NK-92 treated with Interleukin-12 subunit alpha and Interleukin-12 subunit beta, amount 100 ng/mL, for 24 hours (cell line): ENCODE measurements at regions not wholly inside any gene's neighbourhood (a gene's known extent, or its start where the extent isn't known, plus 50 kb on each side); places are given as distances from the start of the nearest gene placed in this dataset.
"Not testable (repeated sequence)": the region's sequence is repeated elsewhere in the genome, so short reads cannot be mapped to it uniquely, and the experiment has no call there.

Experiments used
- DNase-seq: peaks from one replicate; lab custom pipeline; 2025; lab: John Stamatoyannopoulos, UW

DNA sequence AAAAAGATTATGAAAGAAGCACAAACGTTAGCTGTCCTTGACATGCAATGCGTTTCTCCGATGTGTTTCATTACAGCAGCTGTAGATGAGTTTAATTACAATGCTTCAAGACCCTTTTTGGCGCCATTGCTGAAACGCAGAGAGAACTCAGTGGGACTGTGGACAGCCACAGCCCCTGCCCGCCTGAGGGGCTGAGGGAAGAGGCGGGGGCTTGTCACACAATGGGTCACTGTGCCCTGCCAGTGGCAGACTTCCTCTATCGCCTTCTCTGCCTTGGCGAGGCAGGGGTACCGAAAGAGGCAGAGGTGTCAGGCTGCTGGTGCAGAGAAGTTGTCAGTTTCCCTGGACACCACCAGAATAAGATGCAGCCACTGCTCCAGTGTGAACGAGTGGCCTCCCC is 252.0 kb downstream of the NR2F2 start:
- no peak for DNase-seq

DNA sequence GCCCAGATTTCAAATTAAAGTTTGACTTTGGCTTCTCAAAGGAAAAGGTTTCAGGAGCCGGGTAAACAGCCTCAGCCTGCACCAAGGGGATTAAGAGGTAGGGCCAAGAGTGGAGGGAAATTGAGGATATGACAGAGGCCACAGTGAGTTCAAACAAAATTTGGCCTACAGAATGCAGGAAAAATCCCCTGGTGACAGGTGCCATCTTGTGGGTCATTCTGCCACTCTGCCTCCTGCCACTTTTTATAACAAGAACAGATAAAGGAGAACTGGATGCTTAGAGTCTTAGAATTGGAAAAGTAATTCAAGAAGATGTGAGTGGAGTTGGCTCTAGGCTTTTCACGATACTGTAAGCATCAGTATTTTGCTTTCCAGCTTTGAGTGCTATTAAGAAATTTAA is 253.2 kb downstream of the NR2F2 start:
- DNase-seq = no peak

DNA sequence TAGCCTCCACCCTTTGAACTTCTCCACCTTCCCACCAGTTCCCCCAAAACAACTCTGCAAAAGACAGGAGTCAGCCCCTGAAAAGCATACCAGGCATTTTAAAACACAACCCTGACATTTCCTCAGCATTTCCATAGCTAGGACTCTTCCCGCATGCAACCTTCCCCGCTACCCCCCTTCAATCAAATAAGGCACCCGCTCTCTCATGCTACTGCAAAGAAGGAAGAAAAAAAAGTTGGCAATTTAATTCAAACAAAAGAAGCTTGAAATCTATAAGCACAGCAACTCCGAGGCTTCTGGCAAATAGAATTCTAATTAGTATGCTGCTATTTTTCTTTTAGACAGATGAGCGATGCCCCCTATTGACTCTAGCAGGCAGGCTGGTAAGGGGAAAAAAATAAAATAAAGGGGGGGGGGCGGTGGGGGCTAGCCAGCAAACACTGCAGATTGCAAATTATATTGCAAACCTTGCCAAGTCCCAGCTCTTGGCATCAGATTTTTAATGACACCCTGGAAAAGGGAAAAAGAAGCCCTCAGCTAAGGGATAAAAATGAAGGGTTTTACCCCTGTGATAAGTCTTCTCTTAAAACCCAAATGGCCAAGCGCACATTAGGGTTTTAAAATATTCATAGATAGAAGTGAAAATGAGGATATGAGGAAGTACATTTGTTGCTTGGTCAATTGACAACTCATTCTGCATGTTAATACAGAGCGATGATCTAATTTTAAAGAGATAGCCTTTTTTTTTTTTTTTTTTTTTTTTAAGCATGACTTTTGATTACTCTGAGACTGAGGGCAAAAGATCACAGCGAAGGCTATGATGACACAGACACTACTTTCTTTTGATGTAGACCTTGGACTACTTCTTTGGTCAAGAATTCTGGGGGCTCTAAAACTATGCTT is 255.2 kb downstream of the NR2F2 start:
- DNase-seq = no peak

DNA sequence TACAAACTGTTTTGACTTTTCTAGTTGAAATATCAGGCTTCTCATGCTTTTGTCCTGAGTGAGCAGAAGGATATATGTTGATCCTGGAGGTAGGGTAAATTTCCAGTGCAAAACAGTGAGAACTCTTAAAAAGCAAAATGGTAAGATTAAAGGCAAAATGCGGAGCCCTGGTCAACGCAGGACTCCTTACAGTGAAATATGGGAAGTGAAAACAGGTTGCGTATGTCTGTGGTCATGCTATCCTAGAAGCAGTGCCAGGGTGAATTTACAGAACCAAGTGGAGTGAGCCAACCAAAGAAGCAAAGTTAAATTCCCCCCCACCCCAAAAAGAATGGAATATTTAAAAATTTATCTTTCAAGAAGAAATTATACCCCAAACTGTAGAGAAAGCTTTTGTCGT is 256.4 kb downstream of the NR2F2 start:
- no peak for DNase-seq

DNA sequence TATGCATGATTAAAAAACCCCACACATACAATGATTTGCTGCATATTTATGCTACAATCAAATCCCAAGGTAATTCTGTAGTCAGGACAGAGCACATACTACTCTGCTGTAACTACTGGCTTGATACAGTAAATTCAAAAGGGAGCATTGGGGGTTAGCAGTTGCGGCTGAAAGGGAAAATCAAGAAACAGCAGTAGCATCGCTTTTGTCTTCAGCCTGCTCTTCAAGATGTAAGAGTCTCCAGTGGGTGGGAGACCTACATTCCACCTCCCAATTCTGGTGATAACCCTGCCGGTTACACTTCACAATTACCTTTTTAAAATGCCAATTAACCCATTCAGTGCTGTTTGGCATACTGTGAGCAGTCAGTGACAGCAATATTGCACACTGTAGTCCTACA is 259.4 kb downstream of the NR2F2 start:
- no peak for DNase-seq

DNA sequence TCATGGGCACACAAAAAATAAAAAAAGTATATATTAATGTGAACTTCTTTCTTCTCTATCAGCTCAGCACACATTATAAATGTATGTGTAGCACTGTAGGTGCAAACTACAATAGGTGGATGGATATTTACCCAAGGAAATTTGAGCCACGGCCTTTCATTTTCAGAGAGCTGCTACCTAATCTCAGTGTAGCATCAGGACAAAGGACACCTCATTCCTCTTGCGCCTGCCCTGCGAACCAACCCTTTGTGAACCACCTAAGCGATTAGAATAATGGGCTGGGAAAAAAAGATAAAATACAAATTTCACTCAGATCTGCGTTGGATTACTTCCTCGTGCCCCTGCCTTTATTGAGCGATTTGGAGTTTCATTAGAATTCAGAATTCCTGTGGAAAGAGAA is 263.2 kb downstream of the NR2F2 start:
- DNase-seq = no peak

DNA sequence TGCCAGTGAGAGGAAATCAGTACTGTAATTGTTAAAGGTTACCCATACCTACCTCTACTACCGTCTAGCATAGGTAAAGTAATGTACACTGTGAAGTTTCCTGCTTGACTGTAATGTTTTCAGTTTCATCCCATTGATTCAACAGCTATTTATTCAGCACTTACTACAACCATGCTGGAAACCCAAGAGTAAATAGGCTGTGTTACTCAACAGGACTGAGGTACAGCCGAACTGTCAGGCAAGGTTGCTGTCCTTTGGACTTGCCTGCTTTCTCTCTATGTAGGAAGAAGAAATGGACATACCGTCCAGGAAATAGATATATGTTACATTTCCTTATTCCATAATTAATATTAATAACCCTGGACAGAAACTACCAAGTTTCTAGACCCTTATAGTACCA is 265.5 kb downstream of the NR2F2 start:
- DNase-seq = no peak

DNA sequence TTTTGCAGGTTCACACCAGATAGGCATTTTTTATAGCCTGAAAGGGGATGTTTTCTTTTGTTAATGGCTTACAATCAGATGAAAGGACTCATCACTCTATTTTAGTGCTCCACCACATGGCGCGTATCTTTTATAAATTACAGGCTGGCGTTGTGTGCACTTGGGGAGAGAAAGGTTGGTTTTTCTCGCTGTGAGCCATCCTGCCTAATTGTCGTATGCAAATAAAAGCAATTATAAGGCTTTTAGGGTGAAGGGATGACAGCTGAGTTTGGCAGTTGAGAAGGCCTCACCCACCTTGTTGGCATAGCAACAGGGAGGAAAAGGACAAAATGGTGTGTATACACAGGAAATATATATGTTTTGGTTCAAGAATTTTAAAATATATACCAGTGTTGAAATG is 268.0 kb downstream of the NR2F2 start:
- DNase-seq = no peak

DNA sequence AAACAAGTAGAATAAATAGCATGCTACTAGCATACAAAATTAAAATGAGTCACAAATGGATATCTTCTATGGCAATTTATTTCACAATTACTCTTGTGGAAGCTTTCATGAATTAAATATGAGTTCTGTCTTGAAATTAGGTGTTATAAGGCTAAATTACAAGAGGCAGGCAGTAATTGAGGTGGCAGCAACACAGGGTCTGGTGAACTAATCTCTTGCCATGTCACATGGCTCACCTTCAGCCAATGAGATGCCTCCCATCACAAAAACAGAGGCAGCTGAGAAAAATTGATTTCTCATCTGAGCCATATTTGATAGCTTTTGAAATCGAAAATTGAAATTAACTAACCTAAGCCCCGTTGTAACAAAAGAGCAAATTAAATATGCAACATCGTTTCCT is 268.8 kb downstream of the NR2F2 start:
- DNase-seq = no peak

DNA sequence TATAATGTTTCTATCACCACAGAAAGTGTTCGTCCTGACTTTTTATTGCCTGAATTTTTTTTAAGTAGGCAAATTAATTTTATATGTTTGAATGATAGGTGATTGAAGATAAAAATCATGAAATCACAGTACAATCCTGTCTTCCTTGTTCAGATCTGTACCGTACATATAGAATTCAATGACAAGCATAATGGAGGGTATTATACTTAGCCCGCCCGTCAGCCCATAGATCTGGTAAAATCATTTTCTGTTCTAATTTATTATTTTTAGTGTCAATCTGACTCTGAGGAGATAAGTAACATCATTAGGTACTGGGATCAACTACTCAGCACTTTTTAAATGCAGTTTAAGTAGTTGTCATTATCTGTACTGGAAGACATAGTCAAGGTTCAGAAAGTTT is 269.9 kb downstream of the NR2F2 start:
- DNase-seq = no peak

DNA sequence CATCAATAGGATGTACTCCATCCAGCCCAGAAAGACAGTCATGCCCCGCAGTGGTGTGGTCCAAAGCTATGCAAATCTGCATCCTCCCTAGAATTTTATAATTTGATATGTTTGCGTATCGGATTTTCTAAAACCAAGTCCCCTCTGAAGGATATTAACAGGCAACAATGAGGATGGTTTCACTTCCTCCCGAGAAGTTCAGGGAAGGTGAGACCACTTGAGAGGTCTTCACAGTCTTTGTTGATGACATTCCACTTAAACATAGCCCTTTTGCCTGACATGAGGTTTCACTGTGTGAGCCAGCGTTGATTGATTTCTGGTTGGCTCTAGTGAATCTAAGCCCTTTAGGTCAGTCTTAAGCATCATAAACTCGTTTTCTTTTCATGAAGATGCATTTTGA is 276.1 kb downstream of the NR2F2 start:
- DNase-seq = no peak

DNA sequence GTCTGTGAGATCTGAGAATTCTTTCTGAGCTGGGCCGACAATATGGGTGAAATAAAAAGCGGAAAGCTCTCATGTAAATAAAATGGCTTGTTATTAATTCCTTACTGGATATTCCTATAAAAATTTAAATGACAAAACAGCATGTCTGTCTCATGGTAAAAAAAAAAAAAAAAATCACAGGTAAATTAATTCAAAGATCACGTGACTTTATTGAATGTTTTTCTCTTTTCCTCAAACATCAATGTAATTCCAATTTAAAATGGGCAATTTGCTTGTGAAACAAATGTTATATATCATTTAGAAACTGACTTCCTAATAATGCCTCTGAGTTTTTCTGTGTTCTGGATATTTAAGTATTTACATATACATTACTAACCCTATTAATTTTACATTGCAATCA is 280.3 kb downstream of the NR2F2 start:
- DNase-seq = no peak

DNA sequence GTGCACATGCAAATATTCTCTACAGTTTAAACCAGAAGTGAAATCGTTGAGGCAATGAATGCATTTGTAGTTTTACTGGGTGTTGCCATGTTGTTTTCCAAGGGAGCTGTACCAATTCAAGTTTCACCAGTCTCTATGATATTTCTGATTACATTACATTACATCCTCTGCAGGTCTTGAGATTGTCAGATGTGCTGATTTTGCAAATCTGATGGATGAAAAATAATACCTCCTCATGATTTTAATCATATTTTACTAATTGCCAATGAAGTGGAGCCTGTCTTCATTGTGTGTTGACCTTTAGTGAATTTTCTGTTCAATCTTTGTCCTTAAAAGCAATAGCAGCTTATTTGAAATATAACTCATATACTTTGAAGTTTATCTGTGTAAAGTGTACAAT is 282.4 kb downstream of the NR2F2 start:
- no peak for DNase-seq

DNA sequence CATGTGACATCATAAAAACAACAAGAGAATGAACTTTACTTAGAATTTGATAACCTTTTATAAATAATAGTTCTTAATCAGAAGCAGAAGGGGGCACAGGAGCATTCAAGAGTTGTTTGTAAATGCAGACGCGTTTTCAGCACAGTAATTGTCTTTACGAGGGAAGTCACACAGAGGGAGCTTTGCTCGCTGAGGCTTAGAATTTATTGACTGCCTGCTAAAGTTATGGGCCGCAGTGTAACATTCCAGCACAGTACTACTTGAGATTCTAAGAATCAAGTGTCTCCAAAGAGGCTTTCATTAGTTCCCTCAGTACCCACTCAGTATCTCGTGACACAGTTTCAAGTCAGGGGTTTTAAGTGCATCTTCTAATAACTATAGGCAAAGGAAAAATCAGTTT is 288.7 kb downstream of the NR2F2 start:
- DNase-seq = no peak

DNA sequence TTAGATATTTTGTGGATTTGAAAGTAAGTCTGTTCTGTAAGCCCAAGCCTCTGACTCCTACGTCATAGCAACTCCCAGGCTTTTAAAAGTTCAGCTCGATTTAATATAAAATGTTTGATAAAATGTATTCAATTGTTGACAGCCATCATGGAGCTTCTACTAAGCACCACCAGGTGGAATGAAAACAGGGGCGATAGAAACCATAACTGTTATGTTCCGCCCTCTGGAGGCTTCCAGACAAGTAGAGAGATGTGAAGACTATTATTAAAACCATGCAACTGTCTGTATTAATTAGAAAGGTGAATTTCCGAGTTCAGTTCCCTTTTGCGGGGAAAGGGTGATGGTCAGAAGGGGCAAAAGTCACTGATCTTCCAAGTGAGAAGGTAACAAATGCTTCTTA is 292.2 kb downstream of the NR2F2 start:
- DNase-seq = no peak

DNA sequence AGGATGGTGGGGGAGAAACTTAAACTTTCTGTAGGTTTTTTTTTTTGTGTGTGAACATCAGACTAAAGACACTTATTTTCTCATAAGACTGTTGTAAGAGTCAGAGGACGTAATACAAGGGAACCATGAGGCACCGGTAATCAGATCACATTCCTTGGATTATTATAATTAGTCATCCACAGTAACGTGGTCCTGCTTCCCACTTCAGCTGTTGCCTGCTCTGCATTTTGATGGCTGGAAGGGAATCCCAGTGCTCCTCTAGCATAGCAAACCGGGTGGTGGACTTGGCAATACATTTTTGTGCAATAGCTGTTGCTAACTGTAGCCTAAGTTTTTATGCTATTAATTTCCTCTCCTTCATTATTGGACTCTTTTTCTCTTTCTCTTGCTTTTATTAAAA is 294.8 kb downstream of the NR2F2 start:
- DNase-seq = no peak

DNA sequence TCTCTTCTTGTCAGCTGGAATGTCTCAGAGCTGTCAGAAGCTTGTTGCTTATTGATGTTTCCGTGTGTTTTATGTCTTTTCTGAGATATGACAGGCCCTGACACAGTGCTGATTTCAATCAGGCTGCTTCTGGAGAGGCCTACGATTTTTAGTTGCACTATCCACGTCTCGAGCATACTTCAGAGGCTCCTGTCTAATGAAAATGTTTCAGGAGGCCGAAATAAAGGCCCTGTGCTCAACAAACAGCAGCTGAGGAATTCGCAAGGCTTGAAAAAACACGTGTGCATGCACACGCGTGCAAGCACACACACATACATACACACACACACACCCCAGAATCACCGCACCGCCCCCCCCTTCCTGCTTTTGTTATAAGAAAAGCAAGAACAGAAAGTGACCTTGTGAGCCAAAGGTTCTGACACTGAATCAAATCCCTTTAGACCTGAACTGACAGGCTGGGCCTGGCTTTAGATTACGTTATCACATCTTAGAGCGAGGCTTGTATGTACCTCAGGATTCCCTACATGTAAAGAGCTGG is 296.6 kb downstream of the NR2F2 start:
- DNase-seq = no peak

DNA sequence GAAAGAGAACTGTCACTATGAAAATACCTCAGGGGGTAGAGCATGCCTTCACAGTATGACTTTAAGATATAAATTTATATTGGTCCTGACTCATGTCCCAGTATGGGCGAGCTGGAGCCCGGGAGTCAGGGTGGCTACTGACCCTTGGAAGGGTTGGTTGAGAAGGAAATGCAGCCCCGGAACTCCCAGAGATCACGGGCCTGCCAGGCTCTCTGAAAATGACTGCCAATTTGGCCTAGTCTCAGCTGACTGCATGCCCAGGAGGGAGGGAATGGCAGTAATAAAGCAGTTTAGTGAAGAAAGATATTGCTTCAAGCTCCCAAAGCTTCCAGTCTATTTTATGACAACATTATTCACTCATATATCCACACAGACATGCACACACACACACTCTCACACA is 299.0 kb downstream of the NR2F2 start:
- no peak for DNase-seq

DNA sequence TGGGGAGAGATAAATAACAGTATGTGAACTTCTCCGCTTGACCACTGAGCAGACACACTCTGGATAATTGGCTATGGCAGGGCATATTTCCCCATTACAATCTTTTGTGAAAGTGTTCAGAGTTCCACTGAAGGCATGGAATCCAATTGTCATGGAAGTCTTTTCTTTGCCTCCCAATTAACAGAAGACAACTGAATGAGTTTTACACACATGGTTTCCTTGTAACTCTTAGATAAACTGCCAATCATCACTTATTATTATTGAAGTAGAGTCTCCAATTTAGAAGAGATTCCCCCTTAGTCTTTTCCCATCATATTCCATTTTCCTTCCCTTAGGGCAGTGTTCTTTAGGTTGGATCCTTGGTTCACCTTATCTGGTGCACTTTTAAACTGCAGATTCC is 308.3 kb downstream of the NR2F2 start:
- DNase-seq = no peak

DNA sequence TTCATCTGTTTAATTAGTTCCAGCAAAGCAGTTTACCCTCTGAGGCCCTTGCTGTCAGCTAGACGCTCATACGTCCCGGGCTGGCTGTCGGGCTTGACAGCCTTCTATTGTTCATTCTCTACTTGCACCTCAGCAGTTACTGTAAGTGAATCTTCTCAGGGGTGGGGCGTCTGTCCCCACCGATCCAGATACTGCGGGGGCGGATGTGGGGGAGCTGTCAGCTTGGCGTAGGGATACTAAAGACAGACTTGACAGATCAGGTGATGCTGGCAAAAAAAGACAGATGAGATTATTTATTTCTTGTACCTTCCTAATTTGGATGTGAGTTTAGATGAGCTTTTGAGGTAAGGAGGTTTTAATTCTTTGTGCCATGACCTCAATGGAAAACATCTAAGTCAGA is 315.3 kb downstream of the NR2F2 start:
- DNase-seq = no peak

DNA sequence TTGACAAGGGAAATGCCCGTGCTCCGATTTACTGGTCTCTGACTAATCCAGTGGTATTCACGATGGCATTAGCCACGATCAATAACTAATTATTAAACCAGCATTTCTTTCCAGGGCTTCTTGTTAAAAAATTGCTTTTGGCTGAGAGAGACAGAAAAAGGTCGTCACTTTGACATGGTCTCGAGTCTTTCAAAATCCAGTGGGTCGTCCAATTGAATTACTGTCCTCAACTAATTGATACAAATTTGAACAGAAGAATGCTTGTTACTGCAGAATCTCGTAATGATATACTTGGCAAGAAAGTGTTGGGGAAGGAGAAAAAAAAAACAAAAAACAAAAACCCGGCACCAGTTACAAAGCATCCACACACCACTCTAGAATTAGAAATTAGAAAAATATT is 318.4 kb downstream of the NR2F2 start:
- no peak for DNase-seq

DNA sequence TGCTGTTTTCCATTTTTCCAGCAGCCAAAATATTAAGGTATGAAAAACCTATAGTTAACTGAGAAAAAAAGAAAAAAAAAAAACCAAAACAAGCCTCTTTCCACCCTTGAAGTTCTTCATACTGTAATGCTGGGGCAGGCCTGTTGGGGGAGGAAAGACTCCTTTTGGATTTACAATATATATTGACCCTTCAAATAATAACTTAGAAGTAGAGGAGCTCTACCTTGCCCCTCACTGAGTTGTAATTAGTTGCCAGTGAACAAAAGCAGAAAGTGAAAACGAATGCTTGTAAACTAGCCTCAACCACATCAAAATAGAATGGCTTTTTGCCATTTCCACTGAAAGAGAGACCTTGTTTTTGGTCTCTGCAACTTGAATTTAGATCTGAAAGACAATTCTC is 326.6 kb downstream of the NR2F2 start:
- DNase-seq = no peak

DNA sequence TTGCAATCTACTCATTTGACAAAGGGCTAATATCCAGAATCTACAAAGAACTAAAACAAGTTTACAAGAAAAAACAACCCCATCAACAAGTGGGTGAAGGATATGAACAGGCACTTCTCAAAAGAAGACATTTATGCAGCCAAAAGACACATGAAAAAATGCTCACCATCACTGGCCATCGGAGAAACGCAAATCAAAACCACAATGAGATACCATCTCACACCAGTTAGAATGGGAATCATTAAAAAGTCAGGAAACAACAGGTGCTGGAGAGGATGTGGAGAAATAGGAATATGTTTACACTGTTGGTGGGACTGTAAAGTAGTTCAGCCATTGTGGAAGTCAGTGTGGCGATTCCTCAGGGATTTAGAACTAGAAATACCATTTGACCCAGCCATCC is 336.5 kb downstream of the NR2F2 start:
- DNase-seq = not testable (repeated sequence)

DNA sequence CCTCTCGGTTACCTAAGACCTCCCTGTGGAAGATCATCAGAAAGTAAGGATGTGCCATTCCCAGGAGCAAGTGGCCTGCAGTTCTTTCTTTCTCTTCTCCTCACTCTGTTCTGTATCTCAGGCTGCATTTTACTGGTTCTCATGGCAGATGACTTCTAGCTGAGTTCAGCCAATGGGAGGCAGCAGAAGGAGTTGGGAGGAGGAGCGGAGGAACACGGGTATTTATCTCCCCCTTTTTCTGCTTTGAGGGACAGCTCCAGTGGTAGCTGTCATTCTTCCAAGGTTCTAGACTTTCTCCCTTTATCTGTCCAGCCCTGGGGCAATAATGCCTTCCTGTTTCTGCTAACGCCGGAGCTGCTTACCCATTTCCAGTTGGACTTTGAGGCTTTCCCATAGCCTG is 339.9 kb downstream of the NR2F2 start:
- no peak for DNase-seq
